ENCODE measurements at regions not wholly inside any gene's neighbourhood (a gene's known extent, or its start where the extent isn't known, plus 50 kb on each side); places are given as distances from the start of the nearest gene placed in this dataset.

- TF ChIP-seq POLR2A (IDR thresholded peaks at IDR 0.05; ENCODE audit: insufficient read depth in 1 of 2, low read depth in 2 of 2, low read length in 2 of 2), result no peak
- TF ChIP-seq GABPA (IDR thresholded peaks at IDR 0.05; ENCODE audit: low read depth, low read length), result no peak
- TF ChIP-seq GABPA (CRISPR knock-in tag; IDR thresholded peaks at IDR 0.05; ENCODE audit: low read depth), result no peak
Observed at GRCh38 chr11:43072911-43073310, 238.9 kb upstream of the API5 start.
